ENCODE measurements at regions not wholly inside any gene's neighbourhood (a gene's known extent, or its start where the extent isn't known, plus 50 kb on each side); places are given as distances from the start of the nearest gene placed in this dataset. TPM values are rescaled to one million over a fixed set of nuclear protein-coding genes. Genes with fewer than 3 reads are reported as not detected.
A peak's percentile ranks its signal among the peaks of the same experiment; 100 is the strongest.

DNA sequence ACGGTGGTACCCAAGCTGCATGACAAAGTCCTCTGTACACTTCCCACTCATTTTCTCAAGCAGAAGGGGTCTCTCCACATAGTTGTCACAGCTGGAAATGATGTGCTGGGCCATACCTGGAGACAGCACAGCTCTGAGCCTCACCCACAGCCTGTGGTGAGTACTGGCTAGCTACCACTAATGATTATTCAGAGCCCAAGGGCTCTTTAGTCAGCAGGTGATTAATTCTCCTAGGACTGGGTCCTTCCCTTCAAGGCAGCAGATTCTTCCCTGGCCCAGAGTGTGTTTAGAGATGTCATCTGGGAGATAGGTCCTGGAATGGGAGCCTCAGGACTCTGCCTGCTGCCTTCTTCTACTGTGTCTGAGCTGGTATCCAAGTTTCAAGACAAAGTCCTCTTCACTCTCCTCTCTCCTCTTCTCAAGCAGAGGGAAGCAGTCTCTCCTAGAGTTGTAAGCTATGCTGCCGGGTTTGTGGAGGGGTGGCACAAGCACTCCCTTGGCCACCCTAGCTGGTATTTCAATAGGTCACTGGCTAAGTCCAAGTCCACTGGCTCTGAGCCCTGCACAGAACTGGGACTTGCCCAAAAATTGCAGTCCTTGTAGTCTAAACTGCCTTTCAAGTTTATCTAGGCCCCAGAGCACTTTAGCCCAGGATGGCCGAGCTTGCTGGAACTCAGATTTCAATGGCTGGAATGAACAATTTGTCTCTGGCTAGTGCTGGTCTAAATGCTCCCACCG, 49.8 kb upstream of the VGLL2 start:
- Histone ChIP-seq H3K4me1 (no peaks in the 10 kb centered on the region), H3K27me3 (no peaks in the 10 kb centered on the region), H3K4me3 (replicated peaks in 1 of 3) (no peak overlapping the region), H3K36me3 (no peaks in the 10 kb centered on the region), H3K9me3 (no peaks in the 10 kb centered on the region), H3K27ac (no peak overlapping the region)
- intact Hi-C loops (cut with DNase I): no loop called here
- TF ChIP-seq, protein P1, sequence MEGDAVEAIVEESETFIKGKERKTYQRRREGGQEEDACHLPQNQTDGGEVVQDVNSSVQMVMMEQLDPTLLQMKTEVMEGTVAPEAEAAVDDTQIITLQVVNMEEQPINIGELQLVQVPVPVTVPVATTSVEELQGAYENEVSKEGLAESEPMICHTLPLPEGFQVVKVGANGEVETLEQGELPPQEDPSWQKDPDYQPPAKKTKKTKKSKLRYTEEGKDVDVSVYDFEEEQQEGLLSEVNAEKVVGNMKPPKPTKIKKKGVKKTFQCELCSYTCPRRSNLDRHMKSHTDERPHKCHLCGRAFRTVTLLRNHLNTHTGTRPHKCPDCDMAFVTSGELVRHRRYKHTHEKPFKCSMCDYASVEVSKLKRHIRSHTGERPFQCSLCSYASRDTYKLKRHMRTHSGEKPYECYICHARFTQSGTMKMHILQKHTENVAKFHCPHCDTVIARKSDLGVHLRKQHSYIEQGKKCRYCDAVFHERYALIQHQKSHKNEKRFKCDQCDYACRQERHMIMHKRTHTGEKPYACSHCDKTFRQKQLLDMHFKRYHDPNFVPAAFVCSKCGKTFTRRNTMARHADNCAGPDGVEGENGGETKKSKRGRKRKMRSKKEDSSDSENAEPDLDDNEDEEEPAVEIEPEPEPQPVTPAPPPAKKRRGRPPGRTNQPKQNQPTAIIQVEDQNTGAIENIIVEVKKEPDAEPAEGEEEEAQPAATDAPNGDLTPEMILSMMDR (IDR thresholded peaks at IDR 0.05): no peak
- no peak for TF ChIP-seq POLR2A (IDR thresholded peaks at IDR 0.05)
- WGBS, 2 donors: 61 to 63% methylated on average over 4 of the region's 4 CpGs
- DNase-seq: no peak

Small RNA genes in the stretch of these regions (small RNA-seq; reads per million reads assigned to genes)
- 8.9 reads per million, percentile 92 among the genes with 10 or more reads in this experiment for gene RNA5SP214
- not detected for gene RPS29P13
